OCI-LY1 (cell line): ENCODE measurements at regions not wholly inside any gene's neighbourhood (a gene's known extent, or its start where the extent isn't known, plus 50 kb on each side); places are given as distances from the start of the nearest gene placed in this dataset.

Source experiments
- CTCF ChIP-seq: fragments of 200-600 bp; sonication (generic), shearing (Covaris generic); IDR thresholded peaks from 2 replicates; pipeline ENCODE4 v1.5.1; 2017; ENCODE audit warnings: mild to moderate bottlenecking, antibody characterized with exemption, low read length, moderate library complexity, mixed read lengths
- EZH2 ChIP-seq: fragments of 200-600 bp; sonication (generic), shearing (Covaris generic); IDR thresholded peaks from 2 replicates; pipeline ENCODE4 v1.8.0; 2017; ENCODE audit warnings: borderline replicate concordance, mixed run types, mild to moderate bottlenecking, antibody characterized with exemption, low read length, moderate library complexity, mixed read lengths

- TF ChIP-seq CTCF: no peak
- TF ChIP-seq EZH2: no peak
These were observed 96.9 kb downstream of the SYNE3 start for GRCh38 chr14:95419569-95419968.
